Activated CD4-positive, CD25-positive, alpha-beta regulatory T cell (primary cell): ENCODE measurements at regions not wholly inside any gene's neighbourhood (a gene's known extent, or its start where the extent isn't known, plus 50 kb on each side); places are given as distances from the start of the nearest gene placed in this dataset.

ENCODE experiments used
- DNase-seq, 4 experiments: peaks; one replicate each; lab custom pipeline; 2025; lab: John Stamatoyannopoulos, UW

DNA sequence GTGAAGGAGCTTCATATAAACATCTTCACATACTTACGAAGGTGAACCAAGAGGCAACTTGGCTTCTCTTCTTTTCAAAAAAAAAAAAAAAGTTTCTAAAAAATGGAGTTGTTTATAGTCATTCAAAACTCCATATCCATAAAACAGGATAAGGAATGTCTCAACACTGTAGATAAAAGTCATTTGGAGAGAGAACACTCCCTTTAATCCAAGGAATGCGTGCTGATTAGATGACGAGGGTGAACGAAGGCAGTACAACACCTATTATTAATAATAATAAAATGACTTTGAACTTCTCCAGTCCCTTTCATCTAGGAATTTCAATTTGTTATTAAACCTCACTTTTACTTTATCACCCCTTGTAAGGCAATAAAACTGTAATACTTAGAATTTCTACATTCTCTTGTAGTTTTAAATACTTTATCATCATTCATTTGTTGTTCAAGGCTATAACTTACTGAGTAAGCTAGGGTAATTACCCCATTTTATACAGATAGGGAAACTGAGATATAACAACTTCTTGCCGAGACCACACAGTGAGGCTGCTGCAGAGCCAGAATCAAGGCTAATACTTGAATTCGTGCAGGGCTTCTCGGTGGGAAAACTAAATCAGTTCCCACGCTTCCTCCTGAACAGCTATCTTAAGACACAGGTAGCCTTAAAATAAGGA, 377.1 kb downstream of the EFNA5 start:
- no peak for DNase-seq

DNA sequence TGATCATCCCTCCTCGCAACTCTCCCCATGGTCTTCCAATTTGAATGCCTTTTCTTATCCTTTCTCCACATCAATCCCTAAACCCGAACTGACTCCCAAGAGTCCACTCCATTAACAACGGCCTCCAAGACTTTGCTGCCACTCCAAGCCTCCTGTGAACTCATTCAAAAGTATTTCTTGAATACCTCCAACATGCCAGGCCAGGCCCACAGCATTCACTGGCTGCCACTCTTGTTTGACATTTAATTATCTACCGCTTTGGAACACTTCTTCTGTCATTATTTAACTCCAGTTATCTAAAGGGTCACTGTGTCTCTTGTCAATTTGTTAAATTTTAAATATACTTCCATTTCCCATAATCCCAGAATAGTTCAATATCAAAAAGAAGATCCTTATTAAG, 378.9 kb downstream of the EFNA5 start:
- DNase-seq: no peak

DNA sequence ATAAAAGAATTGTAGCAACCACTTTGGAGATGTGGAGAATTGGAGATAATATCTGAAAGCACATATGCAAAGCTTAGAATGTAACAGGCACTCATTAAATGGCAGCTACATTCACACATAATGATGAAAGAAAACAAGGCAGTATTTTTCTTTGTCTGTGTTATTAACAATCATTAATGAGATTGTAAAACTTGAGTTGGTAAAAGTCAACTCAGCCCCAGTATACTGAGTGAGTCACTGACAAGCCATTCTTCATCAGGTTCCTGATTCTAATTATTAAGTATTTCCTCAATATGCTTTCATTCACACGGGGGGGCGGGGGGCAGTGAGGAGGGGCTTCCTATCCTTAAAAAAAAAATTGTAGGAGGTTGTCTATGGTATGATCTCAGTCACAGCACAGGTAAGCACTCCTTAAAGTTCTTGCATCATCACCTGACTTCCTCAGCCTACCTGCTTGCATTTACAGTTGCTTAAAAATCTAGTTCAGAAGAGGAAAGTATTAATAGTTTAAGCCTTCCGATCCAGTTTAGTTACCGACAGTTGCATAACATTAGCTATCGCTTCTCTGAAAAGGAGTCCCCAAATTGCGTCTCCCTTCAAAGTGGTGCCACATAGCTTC, 379.8 kb downstream of the EFNA5 start:
- no peak for DNase-seq

DNA sequence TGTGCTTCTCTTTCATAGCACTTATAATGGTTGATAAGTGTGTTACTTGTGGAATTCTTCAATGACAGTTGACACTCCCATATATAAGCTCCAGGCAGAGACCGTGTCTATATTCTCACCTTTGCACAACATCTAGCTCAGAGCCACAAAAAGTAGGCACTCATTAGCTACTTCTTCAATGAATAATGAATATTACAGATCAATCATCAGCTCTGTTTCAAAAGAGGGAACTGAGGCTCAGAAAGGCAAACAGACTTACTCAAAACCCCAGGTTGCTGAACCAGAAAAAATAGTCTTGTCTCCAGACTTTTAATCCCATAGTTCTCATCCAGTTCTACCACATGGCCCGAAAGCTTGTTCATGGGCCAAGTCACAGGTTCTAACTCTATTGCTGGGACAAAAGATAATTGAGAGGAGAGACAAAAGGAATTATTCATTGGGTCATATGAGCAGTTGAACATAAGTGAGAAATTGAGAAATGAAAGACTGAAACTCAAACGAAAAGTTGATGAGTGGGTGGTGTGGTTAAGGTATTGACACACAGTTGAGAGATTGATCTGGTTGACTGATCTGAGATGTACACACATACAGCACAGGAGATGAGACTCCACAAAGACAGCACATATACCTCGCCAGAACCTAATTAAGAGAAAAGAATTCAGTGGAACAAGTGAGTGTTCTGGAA, 381.6 kb downstream of the EFNA5 start:
- DNase-seq: no peak

DNA sequence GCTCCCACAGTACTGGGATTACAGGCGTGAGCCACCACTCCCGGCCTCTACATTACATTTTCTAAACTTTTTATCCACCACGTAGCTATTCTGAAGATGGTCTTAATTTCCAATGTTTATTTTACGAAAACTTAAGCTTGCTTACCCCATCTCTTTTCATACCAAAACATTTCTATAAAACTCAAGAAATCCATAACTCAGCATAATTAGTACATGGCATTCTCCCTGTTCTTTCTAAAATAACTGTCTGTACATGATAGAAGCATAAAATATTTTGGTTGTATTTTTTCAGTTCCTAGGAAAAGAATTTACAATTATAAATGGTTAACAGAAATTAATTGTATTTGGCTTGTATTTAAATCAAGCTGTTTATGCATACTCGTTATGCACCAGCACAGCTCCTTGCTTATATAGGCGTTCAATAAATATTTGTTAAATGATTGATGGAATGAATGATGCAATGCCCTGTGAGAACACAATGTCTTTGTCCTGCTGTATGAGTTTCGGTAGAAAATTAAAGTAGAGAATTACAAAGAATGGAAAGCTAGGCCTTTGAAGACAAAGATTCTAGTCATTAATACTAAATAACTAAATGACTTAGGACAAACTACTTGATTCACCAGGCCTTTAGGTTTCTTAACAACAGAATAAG, 384.2 kb downstream of the EFNA5 start:
- DNase-seq: no peak

DNA sequence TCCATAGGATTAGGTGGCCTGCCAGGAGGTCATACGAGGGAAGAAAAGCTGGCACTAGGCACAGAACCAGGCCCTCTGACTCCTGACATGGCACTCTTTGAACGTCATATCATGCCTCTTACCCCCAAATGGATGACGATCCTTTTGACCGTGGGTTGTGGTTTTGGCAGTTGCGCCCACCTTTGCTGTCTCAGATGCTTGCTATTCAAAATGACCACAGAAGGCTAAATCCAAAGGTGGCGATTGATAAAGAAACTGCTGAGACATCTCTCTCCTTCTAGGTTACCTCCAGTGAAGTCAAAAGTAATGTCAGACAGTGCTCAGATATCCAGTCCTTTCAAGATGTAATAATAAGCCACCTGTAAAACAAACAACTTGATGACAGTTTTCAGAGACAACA, 385.0 kb downstream of the EFNA5 start:
- no peak for DNase-seq

DNA sequence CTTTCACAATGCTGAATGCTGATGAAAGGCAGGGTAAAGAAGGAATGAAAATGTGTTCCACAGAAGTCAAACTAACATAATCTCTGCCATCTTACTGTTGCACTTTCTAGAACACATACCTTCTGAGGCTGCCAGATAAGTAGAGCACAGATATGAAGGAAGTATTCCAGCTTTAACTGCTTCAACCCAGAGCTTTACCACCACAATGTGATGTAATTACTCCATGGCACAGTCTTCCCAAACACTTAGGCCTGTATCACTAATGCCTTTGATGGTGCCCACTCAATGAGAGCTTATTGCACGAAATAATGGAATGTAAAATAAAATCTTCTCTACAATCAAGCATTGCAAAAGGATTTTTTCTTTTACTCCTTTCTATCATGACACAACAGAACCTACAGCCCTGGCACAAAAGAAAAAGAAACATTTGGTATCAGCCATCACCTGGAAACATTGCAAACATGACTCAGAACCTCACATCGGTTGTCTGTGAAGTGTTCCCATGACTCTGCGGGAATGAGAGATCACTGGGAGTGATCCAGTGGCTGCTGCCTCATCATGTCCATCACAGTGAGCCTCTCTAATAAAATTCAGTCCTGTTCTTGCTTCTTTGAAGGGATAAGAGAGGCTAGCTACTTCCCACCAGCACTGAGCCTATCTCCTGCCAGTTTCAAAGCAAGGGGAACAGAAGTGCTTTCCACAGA, 385.8 kb downstream of the EFNA5 start:
- no peak for DNase-seq

DNA sequence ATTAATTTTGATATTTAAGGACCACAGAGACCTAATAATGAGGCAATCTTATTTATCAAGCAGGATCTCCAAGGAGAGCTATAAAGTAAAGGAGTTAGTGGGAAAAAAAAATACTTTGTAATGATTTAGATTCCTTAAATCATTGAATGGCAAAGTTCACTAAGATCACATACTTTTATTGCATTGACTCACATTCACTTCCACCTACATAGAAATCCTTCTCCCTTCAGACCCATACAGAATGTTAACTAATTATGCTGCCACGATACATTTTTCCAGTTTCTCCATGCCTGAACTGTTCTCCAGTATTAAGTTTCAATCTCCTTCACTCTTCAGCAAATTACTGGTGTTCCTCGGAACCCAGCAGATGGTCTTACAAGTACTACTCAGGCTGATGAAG, 388.7 kb downstream of the EFNA5 start:
- no peak for DNase-seq

DNA sequence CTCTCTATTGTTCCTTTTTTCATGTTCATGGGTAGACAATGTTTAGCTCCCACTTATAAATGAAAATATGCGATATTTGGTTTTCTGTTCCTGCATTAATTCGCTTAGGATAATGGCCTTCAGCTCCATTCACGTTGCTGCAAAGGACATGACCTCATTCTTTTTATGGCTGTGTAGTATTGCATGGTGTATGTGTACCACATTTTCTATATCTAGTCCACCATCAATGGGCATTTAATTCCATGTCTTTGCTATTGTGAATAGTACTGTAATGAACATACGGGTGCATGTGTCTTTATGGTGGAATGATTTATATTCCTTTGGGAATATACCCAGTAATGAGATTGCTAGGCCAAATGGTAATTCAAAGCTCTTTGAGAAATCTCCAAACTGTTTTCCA, 392.0 kb downstream of the EFNA5 start:
- DNase-seq: no peak

DNA sequence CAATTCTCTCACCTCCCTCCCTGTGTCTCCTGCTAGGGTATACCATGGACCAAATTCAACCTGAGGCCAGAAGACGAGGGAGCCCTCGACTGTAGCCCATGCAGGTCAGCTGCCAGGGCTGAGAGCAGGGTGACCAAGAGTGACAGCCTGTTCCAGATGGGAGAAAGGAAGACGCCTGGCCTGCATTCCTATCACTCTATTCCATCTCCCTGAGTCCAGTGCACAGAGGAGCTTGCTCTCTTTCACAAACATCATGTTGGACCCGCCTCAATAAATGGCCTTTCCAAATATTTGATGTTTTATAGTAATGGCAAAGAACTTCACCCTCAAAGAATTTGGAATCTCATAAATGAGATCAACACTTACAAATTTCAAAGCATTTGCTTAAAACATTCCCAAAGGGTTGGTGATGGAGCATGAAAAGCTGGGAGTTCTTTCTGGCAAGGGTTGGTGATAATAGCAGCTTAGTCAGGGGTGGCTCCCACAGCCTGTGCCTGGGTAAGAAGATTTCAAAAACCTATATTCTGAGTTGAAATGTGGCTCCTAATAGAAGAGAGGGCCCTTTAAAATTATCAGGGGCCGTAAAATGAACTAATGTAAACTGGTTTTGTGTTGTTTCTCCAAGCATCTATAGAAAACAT, 393.1 kb downstream of the EFNA5 start:
- DNase-seq: no peak

DNA sequence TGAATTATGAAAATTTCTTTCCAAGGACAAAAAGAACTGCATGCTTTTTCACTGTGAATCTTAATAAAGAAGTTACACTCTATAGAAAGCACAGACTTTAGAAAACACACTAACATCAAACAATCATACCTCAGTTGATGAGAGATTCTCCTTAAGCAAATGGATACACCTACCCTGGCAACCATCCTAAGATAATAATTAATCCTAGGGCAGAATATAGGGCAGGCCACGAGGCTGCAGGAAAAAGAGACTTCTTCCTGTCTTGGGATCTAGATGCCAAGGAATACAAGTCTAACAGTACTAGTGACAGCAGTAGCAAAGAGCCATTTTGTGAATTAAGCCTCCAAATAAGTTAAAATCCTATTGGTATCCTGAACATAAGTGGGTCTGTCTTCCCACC, 395.4 kb downstream of the EFNA5 start:
- no peak for DNase-seq

DNA sequence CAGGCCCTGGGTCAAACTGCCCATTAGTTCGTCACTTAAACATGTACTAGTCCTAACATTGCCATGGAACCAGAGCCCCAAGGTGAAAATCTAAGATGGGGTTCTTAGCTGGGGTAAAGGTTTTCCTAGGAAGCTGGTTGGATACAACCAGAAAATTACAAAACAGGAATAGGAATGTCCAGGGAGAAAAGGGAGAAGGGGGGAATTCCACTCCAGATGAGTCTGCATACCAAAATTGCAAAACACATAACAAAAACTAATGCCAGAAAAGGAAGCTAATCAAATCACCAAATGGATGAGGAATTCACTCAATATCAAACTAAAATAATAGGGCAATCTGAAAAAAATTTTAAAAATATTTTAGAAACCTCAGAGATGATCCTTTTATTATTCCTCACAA, 396.2 kb downstream of the EFNA5 start:
- DNase-seq: no peak

DNA sequence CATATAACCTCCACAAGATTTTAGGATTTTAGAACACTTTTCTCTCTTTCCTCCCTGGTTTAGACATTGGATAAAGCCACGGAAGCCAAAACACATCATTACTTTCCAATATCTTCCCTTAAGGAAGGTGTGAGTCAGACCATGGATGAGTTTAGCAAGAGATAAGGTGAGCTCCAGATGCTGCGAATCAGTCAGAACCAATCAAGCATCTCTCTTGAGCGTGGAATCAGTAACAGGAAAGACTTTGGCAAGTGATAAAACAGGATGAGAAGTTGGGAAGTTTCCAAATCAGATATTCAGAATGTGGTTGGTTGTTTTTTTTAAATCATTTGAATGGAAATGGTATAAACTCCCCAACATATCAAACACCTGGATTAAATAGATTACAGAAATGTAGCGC, 397.8 kb downstream of the EFNA5 start:
- no peak for DNase-seq

DNA sequence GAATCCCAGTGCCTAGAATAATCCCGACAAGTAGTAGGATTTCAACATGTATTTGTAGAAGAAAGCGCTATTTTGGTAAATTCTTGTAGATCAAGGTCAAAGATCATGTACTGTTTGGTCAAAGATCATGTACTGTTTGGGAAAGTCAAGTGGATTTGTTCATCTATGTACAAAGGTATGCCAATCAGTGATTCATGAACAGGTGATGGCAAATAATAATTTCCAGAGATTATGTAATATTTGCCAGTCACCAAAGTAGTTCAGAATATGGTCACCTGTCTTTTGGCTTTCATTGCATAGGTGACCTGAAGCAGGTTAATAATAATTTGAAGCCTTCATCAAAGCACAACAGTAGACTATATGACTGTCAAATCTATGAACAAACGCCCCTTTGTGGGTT, 398.2 kb downstream of the EFNA5 start:
- no peak for DNase-seq

DNA sequence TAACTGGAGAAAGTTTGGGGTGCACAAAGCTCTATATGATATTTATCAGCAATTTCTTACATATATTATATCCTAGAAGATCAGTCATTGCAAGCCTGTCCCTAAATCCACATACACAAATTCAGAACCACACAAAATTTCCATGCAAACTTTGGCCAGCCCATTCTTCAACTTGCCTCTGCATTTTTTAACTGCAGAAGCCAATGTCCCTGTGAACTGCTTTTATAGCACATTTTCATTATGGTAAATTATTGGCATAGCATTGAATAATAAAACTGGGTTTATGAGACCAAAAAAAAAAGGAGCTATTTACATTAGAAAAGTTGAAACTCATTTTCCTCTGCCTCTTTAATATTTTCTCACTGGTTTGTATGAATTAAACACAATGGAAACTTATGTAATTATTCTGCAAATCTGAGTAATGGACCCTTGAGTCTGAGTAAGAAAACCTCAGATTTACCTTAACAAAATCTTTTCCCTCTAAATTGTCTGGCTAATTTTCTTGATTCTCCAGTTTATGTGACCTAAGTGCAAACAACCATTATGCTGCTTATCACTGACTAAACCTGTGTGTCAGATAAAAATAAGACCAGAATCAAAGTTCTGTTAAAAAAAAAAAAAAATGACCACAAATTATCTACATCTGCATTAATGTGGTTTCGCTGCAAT, 398.9 kb downstream of the EFNA5 start:
- DNase-seq: no peak

DNA sequence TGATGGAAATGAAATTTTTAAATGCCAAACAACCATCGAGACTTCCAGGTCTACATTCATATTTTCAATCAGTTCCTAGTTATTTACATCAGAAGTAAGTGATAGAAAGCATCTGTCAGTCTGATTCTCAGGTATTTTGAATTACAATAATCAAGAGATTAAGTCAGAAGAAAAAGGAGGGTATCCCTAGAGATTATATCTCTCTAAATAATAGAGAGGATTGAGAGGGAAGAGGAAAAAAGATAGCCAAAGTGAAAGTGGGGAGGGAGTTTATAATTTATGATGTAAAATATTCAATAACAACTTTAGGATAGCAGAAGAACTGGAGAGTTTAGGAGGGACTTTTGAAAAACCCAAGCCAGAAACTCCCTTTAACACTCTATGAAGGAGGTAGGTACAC, 400.2 kb downstream of the EFNA5 start:
- DNase-seq: no peak

DNA sequence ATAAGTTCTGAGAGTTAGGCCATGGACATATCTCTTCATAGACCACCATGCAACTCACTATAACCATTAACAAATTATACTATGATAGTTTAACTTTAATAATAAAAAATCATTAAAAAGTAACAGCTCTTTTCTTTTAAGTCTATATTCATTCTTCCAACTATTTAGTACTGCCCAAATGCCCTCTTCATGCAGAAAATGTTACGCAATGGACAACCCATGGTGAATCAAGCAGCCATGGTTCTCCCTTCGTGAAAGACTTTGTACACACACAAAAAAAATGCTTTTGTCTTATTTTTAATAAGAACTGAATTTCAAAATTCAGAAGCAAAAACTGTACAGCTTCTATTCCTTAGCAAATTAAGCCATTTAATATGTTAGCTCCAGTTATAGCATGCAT, 401.1 kb downstream of the EFNA5 start:
- no peak for DNase-seq

DNA sequence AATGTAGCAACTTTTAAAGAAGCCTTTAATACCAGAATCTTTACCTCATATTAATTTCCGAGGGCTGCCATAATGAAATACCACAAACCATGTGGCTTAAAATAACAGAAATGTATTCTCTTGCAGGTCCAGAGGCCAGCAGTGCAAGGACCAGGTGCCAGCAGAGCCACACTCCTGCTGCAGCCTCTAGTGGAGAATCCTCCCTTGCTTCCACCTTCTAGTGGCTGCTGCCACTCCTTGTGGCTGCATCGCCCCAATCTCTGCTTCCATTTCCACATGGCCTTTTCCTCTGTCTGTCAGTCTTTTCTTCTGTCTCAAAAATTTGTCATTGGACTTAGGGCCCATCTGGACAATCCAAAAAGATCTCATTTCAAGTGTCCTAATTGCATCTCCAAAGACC, 401.5 kb downstream of the EFNA5 start:
- DNase-seq: no peak

DNA sequence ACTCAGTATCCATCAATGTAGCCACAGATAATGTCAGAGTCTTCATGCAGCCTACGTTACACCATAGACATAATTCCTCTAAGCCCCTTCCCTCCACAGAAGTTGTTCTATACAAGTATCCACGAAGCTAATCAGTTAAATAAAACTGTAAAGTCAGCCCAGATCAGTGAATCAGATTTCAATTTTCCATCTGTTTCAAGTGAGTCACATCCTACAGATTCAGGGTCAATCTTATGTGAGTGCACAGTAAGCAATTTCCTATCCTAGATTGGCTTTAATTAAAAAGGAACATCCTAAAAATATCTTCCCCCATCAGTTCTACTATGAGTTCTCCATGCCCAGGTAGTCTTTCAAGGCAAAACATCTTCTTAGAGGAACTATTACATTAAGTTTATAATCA, 402.5 kb downstream of the EFNA5 start:
- DNase-seq: no peak

DNA sequence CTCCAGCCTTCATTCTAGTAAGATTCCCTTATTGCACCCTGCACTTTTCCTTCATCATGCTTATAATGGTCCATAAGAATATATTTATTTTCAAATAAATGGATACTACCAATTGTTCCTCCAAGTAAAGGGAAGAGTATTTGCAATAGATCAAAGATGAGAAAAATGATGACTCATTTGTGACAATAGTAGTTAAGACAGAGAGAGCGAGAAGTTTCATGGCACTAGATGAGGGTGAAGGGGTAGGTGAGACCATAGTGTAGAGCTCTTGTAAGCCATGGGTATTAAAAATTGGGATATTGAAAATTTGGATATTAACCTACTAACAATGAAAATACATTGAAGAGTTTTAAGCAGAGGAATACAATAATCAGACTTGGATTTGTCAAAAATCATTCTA, 404.6 kb downstream of the EFNA5 start:
- no peak for DNase-seq

DNA sequence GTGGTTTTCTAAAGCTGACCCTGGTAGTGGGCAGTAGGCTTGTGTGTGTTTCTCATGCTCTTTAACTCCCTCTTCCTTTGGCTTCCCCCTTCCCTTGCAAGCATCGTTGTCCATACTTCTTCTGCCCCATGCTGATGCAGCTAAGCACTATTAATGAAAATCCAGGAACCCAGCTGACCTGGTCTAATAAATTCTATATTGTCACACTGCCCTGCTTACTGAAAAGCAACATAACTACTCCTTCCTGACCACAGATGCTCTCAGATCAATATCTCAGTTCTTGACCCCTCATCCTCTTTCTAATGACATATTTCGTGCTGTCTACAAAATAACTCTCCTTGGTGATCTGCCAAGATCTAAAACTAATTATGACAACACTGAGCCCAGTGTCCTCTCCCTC, 405.5 kb downstream of the EFNA5 start:
- DNase-seq: no peak
